HEK293T (cell line): ENCODE measurements at regions not wholly inside any gene's neighbourhood (a gene's known extent, or its start where the extent isn't known, plus 50 kb on each side); places are given as distances from the start of the nearest gene placed in this dataset.

ENCODE experiments used
- CTCF ChIA-PET: fragments of 350-600 bp; formaldehyde crosslinking; extraction: SDS; loops from one replicate; lab custom pipeline; 2021; ENCODE audit warnings: antibody characterized with exemption, inconsistent platforms; lab: Yijun Ruan, JAX
- POLR2A ChIA-PET: fragments of 350-600 bp; formaldehyde crosslinking; extraction: SDS; loops from one replicate; lab custom pipeline; 2020; ENCODE audit warnings: antibody characterized with exemption, inconsistent platforms; lab: Yijun Ruan, JAX
- DNase-seq: peaks from one replicate; pipeline ENCODE4 v3.0.0; 2012; ENCODE audit warnings: mixed read lengths; ENCODE audit errors: extremely low spot score
- ARNT ChIP-seq: fragments of 450-650 bp; IDR thresholded peaks from 2 replicates; pipeline ENCODE4 v1.6.1; 2017; ENCODE audit warnings: mild to moderate bottlenecking
- BHLHE40 ChIP-seq: fragments of 450-650 bp; IDR thresholded peaks from 2 replicates; pipeline ENCODE4 v1.6.1; 2016; ENCODE audit warnings: mild to moderate bottlenecking, moderate library complexity, borderline replicate concordance
- CTBP1 ChIP-seq: fragments of 450-650 bp; IDR thresholded peaks from 2 replicates; pipeline ENCODE4 v1.6.1; 2016; ENCODE audit warnings: borderline replicate concordance
- ELF4 ChIP-seq: fragments of 450-650 bp; IDR thresholded peaks from 2 replicates; pipeline ENCODE4 v1.6.1; 2017; ENCODE audit warnings: antibody characterized with exemption
- FOXA1 ChIP-seq: fragments of 450-650 bp; IDR thresholded peaks from 2 replicates; pipeline ENCODE4 v1.6.1; 2016; ENCODE audit warnings: mild to moderate bottlenecking
- FOXK2 ChIP-seq: fragments of 450-650 bp; IDR thresholded peaks from 2 replicates; pipeline ENCODE4 v1.6.1; 2016; ENCODE audit warnings: mild to moderate bottlenecking
- FOXM1 ChIP-seq: fragments of 450-650 bp; IDR thresholded peaks from 2 replicates; pipeline ENCODE4 v1.6.1; 2017; ENCODE audit warnings: mild to moderate bottlenecking, borderline replicate concordance
- HDGF ChIP-seq: fragments of 450-650 bp; IDR thresholded peaks from 2 replicates; pipeline ENCODE4 v1.6.1; 2017; ENCODE audit warnings: antibody characterized with exemption, borderline replicate concordance
- L3MBTL2 ChIP-seq: fragments of 450-650 bp; conservative IDR thresholded peaks from 2 replicates; pipeline ENCODE4 v1.6.1; 2016; ENCODE audit warnings: mild to moderate bottlenecking
- LEF1 ChIP-seq: fragments of 450-650 bp; IDR thresholded peaks from 2 replicates; pipeline ENCODE4 v1.6.1; 2017; ENCODE audit warnings: mild to moderate bottlenecking, borderline replicate concordance
- NFRKB ChIP-seq: fragments of 450-650 bp; IDR thresholded peaks from 2 replicates; pipeline ENCODE4 v1.6.1; 2016; ENCODE audit warnings: mild to moderate bottlenecking, moderate library complexity
- PKNOX1 ChIP-seq: fragments of 450-650 bp; IDR thresholded peaks from 2 replicates; pipeline ENCODE4 v1.6.1; 2016
- SP1 ChIP-seq: fragments of 450-650 bp; IDR thresholded peaks from 2 replicates; pipeline ENCODE4 v1.6.1; 2017
- SUZ12 ChIP-seq: fragments of 450-650 bp; IDR thresholded peaks from 2 replicates; pipeline ENCODE4 v1.6.1; 2016; ENCODE audit warnings: mild to moderate bottlenecking
- TARDBP ChIP-seq: fragments of 450-650 bp; IDR thresholded peaks from 2 replicates; pipeline ENCODE4 v1.6.1; 2016
- ZNF384 ChIP-seq: fragments of 450-650 bp; IDR thresholded peaks from 2 replicates; pipeline ENCODE4 v1.6.1; 2016

- TF ChIP-seq SP1 (no peak), LEF1 (no peak), ARNT (no peak), HDGF (no peak), FOXA1 (no peak), CTBP1 (no peak), NFRKB (no peak), PKNOX1 (no peak), ELF4 (no peak), FOXM1 (no peak), L3MBTL2 (no peak), TARDBP (no peak)
- ChIA-PET CTCF (no interaction called here), POLR2A (no interaction called here)
- DNase-seq: no peak
Observed at GRCh38 chr10:128775743-128776142, 649.5 kb upstream of the MKI67 start.

GRCh38 chr10:128776673-128777252 is 650.5 kb upstream of the MKI67 start:
- ChIA-PET CTCF (no interaction called here), POLR2A (no interaction called here)
- no peak for DNase-seq
- TF ChIP-seq SP1: no peak
- no peak for TF ChIP-seq L3MBTL2
- no peak for TF ChIP-seq LEF1
- TF ChIP-seq FOXA1: no peak
- TF ChIP-seq TARDBP: no peak
- TF ChIP-seq CTBP1: no peak
- no peak for TF ChIP-seq ARNT
- TF ChIP-seq BHLHE40: no peak
- TF ChIP-seq FOXK2: no peak
- no peak for TF ChIP-seq ZNF384
- no peak for TF ChIP-seq HDGF
- TF ChIP-seq PKNOX1: no peak
- TF ChIP-seq ELF4: no peak
- no peak for TF ChIP-seq NFRKB
- no peak for TF ChIP-seq SUZ12
- no peak for TF ChIP-seq FOXM1

DNA sequence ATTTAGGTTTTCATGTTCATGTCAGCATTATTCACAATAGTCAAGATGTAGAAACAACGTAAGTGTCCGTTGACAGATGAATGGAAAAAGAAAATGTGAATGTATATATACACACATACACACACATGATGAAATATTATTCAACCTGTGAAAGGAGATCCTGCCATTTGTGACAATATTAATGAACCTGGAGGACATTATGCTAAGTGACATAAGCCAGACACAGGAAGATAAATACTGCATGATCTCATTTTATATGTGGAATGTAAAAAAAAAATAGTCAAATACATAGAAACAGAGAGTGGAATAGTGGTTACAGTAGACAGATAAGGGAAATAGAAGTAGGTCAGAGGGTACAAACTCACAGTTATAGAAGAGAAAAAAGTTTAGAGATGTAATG is 651.1 kb upstream of the MKI67 start:
- POLR2A ChIA-PET: no interaction called here
- no peak for DNase-seq
- TF ChIP-seq CTBP1 (no peak), LEF1 (no peak), ARNT (no peak), HDGF (no peak), PKNOX1 (no peak), FOXA1 (no peak), FOXM1 (no peak)
- CTCF ChIA-PET: no interaction called here

DNA sequence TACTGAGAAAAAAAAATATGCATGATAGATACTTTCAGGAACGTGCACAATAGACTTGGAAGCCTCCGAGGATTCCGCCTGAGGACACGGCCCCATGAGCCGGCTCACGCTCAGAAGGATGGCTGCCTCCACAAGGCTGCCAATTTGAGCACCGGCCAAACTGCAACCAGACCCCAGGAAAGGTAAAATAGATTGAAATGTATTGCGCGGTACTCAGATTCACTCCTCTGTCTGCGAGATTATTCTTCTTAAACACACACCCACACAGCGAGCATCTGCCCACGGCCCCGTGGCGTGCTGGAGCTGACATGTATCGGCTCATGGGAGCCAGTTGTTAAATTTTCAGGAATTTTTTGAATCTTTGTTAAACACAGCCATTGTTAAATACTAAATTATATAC is 653.2 kb upstream of the MKI67 start:
- TF ChIP-seq LEF1: no peak
- TF ChIP-seq ZNF384: no peak
- TF ChIP-seq PKNOX1: no peak
- no peak for TF ChIP-seq TARDBP
- no peak for TF ChIP-seq ARNT
- POLR2A ChIA-PET: no interaction called here
- no peak for DNase-seq
- CTCF ChIA-PET: no interaction called here

- POLR2A ChIA-PET: no interaction called here
- no peak for TF ChIP-seq LEF1
- TF ChIP-seq ARNT: no peak
- TF ChIP-seq FOXK2: no peak
- no peak for TF ChIP-seq SUZ12
- TF ChIP-seq BHLHE40: no peak
- no peak for TF ChIP-seq HDGF
- TF ChIP-seq SP1: no peak
- no peak for TF ChIP-seq NFRKB
- TF ChIP-seq PKNOX1: no peak
- no peak for TF ChIP-seq CTBP1
- no peak for TF ChIP-seq FOXM1
- TF ChIP-seq TARDBP: no peak
- TF ChIP-seq FOXA1: no peak
- TF ChIP-seq ZNF384: no peak
- no peak for TF ChIP-seq L3MBTL2
- no peak for TF ChIP-seq ELF4
- DNase-seq: no peak
- CTCF ChIA-PET: no interaction called here
Observed at GRCh38 chr10:128780156-128780761, 654.0 kb upstream of the MKI67 start.
